Skeletal muscle tissue (tissue), 3 donors: ENCODE measurements at regions not wholly inside any gene's neighbourhood (a gene's known extent, or its start where the extent isn't known, plus 50 kb on each side); places are given as distances from the start of the nearest gene placed in this dataset.

ENCODE experiments used
- H3K27ac ChIP-seq: one replicate; pipeline ENCODE4 v1.7.0; 2013; ENCODE audit warnings: mild to moderate bottlenecking, low read depth, low read length, inconsistent platforms
- H3K27me3 ChIP-seq, 3 donors: one replicate each; pipeline ENCODE4 v1.7.0; 2013; ENCODE audit warnings: low read length in 3 of 3; ENCODE audit not compliant: control insufficient read depth in 3 of 3, insufficient read depth in 3 of 3
- H3K36me3 ChIP-seq, 3 donors: one replicate each; pipeline ENCODE4 v1.7.0; 2013; ENCODE audit warnings: low read length in 3 of 3; ENCODE audit not compliant: control insufficient read depth in 3 of 3, insufficient read depth in 3 of 3
- H3K4me1 ChIP-seq, 3 donors: one replicate each; pipeline ENCODE4 v1.7.0; 2013; ENCODE audit warnings: low read length in 3 of 3, mild to moderate bottlenecking in 3 of 3; ENCODE audit not compliant: control insufficient read depth in 3 of 3, insufficient read depth in 3 of 3
- H3K4me3 ChIP-seq, 3 donors: one replicate each; pipeline ENCODE4 v1.7.0; 2013; ENCODE audit warnings: low read length in 3 of 3
- H3K9ac ChIP-seq, 3 donors: one replicate each; pipeline ENCODE4 v1.7.0; 2013; ENCODE audit warnings: low read length in 3 of 3, mild to moderate bottlenecking in 3 of 3, moderate library complexity in 2 of 3, low read depth in 1 of 3
- H3K9me3 ChIP-seq, 3 donors: one replicate each; pipeline ENCODE4 v1.7.0; 2013; ENCODE audit warnings: low read length in 3 of 3; ENCODE audit not compliant: control insufficient read depth in 3 of 3
- donor health status: Osteomylitis.

DNA sequence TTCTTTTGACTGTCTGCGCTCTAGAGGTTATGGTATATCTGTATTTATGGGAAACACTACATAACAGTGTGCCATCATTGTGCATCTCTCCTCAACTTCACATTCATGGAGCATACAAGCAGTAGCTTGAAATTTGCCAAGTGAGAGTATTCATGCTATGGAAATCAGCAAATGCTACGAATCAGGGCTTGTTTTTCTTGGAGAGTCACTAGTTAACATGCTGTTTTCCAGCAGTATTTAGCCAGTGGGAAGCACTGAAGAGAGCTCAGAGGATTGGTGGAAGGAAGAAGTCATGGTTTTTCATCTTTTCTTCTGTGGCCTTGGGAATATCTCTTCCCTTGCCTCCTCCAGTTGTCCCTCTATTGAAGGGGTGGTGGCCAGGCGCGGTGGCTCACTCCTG is 303.0 kb downstream of the PSAT1 start:
- Histone ChIP-seq H3K27ac (no peak overlapping the region), H3K9me3 (no peaks in the 10 kb centered on the region), H3K27me3 (no peaks in the 10 kb centered on the region), H3K4me1 (no peaks in the 10 kb centered on the region), H3K36me3 (no peaks in the 10 kb centered on the region), H3K4me3 (no peak overlapping the region), H3K9ac (no peak overlapping the region)

DNA sequence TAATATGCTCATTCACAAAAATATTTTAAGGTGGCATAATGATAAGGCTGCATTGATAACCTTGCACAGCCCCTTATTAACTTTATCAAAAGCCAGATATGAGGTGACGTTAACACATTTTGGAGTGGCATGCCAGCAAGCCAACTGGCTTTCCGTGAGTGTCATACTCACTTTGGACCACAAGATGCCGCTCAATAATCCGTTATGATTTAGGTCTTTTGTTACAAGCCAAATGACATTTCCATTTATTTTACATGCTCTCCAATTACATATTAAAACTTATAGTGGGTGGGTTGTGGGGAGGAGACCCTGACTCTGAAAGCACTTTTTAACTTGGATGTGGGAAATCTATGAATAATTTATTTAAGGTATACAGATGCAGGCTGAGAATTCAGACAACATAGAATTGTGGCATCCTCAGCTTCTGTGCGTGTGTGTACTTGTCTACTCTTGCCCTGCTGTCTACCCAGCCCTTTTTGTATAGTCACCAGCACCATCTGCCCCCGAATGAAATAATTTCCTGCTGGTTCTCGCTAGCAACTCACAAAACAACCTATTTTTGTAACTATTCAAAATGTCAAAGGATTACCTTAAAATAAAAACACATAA is 305.1 kb downstream of the PSAT1 start:
- H3K4me1 ChIP-seq, result no peaks in the 10 kb centered on the region
- no peak overlapping the region for H3K4me3 ChIP-seq
- H3K27ac ChIP-seq, result no peak overlapping the region
- H3K27me3 ChIP-seq, result no peaks in the 10 kb centered on the region
- no peaks in the 10 kb centered on the region for H3K36me3 ChIP-seq
- H3K9me3 ChIP-seq, result no peaks in the 10 kb centered on the region
- no peak overlapping the region for H3K9ac ChIP-seq

DNA sequence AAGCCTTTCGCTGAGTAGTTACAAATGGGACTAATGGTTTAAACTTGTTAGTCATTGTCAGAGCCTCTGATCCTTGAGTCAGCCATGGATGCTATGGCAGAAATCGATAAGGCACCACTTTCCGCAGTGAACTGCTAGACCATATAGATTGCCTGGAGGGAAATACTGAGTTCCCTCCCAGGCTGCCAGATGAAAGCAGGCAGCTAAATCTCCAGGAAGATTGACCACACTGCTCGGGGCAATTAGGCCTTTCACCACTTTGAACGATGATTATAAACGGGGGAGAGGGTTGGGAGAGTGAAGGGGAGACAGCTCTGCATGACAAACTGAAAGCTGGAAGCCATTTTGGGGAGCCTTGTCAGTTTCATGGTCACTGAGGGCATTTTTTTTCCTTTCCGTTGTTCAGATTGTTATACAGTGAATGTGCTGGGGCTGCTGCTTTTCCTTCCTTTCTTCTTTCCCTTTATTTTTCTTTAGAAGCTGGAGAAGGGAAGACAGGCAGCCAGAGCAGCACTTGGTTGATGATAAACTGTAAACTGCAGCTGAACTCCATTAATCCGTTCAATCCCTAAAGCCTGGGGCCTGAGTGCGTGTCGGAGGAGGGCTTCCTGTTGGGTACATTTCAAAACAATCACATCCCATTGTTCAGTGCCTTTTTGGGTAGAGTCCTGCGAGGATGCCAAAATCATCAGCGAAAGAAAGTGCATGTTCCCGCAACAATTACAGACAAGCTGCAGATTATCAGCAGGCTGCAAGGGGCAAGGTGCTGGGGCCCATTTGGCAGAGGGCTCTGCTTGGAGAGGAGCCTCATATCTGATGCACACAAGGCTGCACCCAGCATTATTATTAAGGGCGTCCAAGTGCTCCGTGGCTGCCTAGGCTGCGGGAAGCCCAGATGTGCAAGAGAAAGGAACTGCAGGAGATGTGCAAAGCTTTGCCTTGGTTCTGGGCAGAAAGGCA is 308.4 kb downstream of the PSAT1 start:
- Histone ChIP-seq H3K27me3 (no peaks in the 10 kb centered on the region), H3K9me3 (no peaks in the 10 kb centered on the region), H3K4me3 (no peak overlapping the region), H3K36me3 (no peaks in the 10 kb centered on the region), H3K9ac (no peak overlapping the region), H3K4me1 (no peaks in the 10 kb centered on the region), H3K27ac (no peak overlapping the region)

DNA sequence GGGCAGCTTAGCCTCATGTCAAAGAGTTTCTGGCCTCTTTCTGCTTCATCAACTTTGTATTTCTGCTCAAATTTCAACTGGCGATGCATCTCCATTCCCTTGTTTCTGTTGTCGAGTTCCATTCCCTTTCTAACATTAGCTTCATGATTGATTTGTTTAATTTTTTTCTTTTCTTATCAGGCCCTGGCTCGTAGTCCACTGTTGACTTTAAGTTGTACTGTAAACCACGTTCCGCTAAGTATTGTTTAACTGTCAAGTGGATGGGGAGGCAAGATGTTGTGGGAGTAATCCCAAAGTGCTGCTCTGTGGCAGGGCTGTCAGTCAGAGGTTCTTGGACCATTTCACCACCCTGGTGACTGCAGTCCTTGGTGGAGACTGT is 309.1 kb downstream of the PSAT1 start:
- H3K36me3 ChIP-seq, result no peaks in the 10 kb centered on the region
- H3K27ac ChIP-seq, result no peak overlapping the region
- no peaks in the 10 kb centered on the region for H3K4me1 ChIP-seq
- no peak overlapping the region for H3K4me3 ChIP-seq
- no peak overlapping the region for H3K9ac ChIP-seq
- no peaks in the 10 kb centered on the region for H3K27me3 ChIP-seq
- no peaks in the 10 kb centered on the region for H3K9me3 ChIP-seq

DNA sequence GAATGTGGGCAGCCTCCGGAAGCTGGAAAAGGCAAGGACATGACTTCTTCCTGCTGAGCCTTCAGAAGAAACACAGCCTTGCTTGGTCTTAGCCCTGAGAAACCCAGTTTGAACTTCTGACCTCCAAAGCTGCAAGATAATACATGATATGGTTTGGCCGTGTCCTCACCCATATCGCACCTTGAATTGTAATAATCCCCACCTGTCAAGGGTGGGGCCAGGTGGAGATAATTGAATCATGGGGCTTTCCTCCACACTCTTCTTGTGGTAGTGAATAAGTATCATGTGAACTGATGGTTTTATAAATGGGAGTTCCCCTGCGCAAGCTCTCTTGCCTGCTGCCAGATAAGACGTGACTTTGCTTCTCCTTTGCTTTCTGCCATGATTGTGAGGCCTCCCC is 310.9 kb downstream of the PSAT1 start:
- Histone ChIP-seq H3K36me3 (no peaks in the 10 kb centered on the region), H3K27me3 (no peaks in the 10 kb centered on the region), H3K9me3 (no peaks in the 10 kb centered on the region), H3K9ac (no peak overlapping the region), H3K27ac (no peak overlapping the region), H3K4me1 (no peaks in the 10 kb centered on the region), H3K4me3 (no peak overlapping the region)

DNA sequence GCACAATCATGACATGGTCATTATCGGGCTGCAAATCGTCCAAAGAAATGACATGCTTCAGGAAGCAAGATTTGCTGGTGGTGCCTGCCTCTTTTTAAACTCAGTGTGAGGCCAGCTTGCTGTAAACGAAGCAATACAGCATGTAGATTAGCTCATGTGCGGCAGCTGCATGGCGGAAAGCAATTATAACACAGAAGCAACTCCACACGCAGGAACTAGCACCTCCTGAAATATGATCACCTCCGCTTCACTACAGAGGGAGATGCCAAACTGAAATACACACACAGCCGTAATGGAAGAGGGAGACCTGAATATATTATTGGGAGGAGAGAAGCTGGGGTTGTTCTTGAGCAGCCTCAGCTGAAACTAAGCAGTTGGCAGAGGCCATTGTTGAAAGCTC is 312.5 kb downstream of the PSAT1 start:
- Histone ChIP-seq H3K4me1 (no peaks in the 10 kb centered on the region), H3K36me3 (no peaks in the 10 kb centered on the region), H3K27ac (no peak overlapping the region), H3K4me3 (no peak overlapping the region), H3K27me3 (no peaks in the 10 kb centered on the region), H3K9me3 (no peaks in the 10 kb centered on the region), H3K9ac (no peak overlapping the region)

DNA sequence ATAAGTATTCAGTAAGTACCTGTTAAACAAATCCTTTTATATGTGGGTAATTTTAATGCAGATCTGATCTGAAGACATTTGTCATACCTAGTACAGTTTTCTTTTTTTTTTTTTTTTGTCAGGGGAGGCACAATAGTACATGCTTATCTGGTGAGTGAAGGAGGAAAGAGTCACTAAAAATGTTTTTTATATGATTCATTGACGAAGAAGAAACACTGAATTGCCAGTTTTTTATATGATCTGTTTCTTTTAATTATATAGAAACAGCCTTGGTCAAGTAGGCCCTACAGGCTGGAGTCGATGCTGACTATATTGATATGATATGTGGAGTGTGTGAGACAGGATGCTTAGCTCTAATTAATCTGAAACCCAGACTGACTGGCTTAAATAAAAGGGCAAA is 315.2 kb downstream of the PSAT1 start:
- no peaks in the 10 kb centered on the region for H3K36me3 ChIP-seq
- H3K9ac ChIP-seq, result no peak overlapping the region
- no peak overlapping the region for H3K27ac ChIP-seq
- H3K4me1 ChIP-seq, result no peaks in the 10 kb centered on the region
- H3K27me3 ChIP-seq, result no peaks in the 10 kb centered on the region
- no peak overlapping the region for H3K4me3 ChIP-seq
- H3K9me3 ChIP-seq, result no peaks in the 10 kb centered on the region

DNA sequence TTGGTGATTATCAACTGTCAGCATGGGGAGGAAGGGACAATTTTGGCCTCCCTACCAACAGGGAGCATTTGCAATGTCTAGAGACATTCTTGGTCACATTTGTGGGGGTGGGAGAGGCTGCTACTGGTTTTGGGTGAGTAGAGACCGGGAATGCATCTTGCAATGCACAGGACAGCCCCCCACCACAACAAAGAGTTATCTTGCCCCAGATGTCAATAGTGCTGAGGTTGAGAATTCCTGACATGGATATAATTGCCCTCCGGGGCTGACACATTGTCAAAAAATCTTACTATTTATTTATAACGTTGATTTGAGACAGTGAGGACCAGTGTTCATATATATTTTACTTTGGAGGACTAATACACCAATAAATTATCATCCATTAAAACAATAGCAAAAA is 316.1 kb downstream of the PSAT1 start:
- Histone ChIP-seq H3K27me3 (no peaks in the 10 kb centered on the region), H3K36me3 (no peaks in the 10 kb centered on the region), H3K9me3 (no peaks in the 10 kb centered on the region), H3K27ac (no peak overlapping the region), H3K9ac (no peak overlapping the region), H3K4me3 (no peak overlapping the region), H3K4me1 (no peaks in the 10 kb centered on the region)

DNA sequence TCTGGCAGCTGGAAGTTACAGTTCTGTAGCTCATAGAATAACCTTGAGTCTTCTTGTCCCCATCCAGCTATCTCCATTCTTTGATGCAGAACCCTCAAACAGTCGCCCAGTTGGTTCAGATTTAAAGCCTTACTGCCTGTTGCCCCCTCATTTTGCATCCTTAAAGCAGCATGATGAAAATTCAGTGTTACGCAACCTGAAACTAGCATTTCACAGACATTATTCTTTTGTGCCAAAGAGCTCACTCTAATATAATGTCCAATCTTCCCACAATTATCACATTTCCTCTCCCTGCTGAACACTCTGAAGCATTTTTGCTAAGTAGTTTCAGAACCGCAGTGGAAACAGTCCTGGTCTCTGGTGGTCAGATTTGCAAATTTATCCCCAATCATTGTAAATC is 318.0 kb downstream of the PSAT1 start:
- Histone ChIP-seq H3K27me3 (no peaks in the 10 kb centered on the region), H3K36me3 (no peaks in the 10 kb centered on the region), H3K9me3 (no peaks in the 10 kb centered on the region), H3K9ac (no peak overlapping the region), H3K4me3 (no peak overlapping the region), H3K4me1 (no peaks in the 10 kb centered on the region), H3K27ac (no peak overlapping the region)

DNA sequence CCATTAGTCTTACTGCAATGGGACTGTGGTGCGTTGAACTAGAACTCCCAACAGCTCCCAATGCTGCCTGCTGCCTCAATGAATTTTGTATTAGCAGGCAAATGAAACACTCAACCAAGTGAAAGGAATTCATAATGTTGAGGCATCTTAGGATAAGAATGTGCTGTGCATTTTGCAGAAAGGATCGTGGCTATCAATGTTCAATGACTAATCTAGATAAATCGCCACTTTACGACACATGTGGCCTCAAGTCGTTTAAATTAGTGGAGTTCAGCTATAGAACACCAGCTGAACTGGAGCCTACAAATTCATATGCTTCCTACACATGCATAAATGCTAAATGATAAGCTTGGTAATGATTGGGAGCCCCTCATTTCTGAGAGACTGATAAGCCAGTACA is 318.4 kb downstream of the PSAT1 start:
- H3K27ac ChIP-seq, result no peak overlapping the region
- H3K9ac ChIP-seq, result no peak overlapping the region
- no peaks in the 10 kb centered on the region for H3K27me3 ChIP-seq
- no peaks in the 10 kb centered on the region for H3K4me1 ChIP-seq
- no peaks in the 10 kb centered on the region for H3K36me3 ChIP-seq
- H3K4me3 ChIP-seq, result no peak overlapping the region
- no peaks in the 10 kb centered on the region for H3K9me3 ChIP-seq
